GM10248 (cell line): ENCODE measurements at regions not wholly inside any gene's neighbourhood (a gene's known extent, or its start where the extent isn't known, plus 50 kb on each side); places are given as distances from the start of the nearest gene placed in this dataset.

Source experiments
- CTCF ChIA-PET: fragments of 300-600 bp; sonication (Branson Sonifier 250); formaldehyde crosslinking; extraction: SDS; loops from one replicate; lab custom pipeline; 2021; ENCODE audit warnings: antibody characterized with exemption; lab: Yijun Ruan, JAX
- POLR2A ChIA-PET: fragments of 350-650 bp; sonication (Branson Sonifier 250); formaldehyde crosslinking; extraction: SDS; loops from one replicate; lab custom pipeline; 2020; ENCODE audit warnings: antibody characterized with exemption; lab: Yijun Ruan, JAX
- DNase-seq: peaks from one replicate; pipeline ENCODE4 v3.0.0; 2012; ENCODE audit errors: extremely low spot score
- CTCF ChIP-seq: IDR thresholded peaks from 2 replicates; pipeline ENCODE4 v1.5.1; 2012; ENCODE audit warnings: mild to moderate bottlenecking, low read depth; ENCODE audit errors: extremely low read depth, missing control alignments, control extremely low read depth

GRCh38 chr3:163335429-163335828 is 1742.9 kb downstream of the SI start:
- DNase-seq = no peak
- TF ChIP-seq CTCF = no peak
- ChIA-PET POLR2A (no interaction called here), CTCF (interaction anchor here (0.9 kb wide), 1 partner anchor 29 kb away, joined by 3 read pairs; no protein-coding TSS in a partner anchor)

DNA sequence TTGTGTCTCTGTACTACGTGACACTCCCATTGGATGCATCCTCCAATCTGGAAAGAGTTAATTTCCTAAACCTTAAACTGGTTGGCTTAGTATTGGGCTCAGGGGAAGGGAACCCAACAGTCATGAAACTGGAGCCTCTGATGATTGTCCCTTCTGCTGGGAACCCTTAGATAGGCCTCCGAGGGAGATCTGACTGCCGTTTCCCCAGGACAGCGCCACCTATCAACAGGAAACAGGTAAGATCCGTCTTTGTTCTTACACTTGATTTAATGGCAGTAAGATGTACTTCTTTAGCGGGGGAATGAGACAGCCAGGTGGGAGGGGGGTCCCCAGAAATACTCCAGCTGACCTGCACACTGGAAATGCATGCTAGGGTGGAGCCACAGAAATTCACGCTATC is 1749.6 kb downstream of the SI start:
- DNase-seq = no peak
- CTCF ChIA-PET = no interaction called here
- POLR2A ChIA-PET = no interaction called here
- TF ChIP-seq CTCF = no peak

DNA sequence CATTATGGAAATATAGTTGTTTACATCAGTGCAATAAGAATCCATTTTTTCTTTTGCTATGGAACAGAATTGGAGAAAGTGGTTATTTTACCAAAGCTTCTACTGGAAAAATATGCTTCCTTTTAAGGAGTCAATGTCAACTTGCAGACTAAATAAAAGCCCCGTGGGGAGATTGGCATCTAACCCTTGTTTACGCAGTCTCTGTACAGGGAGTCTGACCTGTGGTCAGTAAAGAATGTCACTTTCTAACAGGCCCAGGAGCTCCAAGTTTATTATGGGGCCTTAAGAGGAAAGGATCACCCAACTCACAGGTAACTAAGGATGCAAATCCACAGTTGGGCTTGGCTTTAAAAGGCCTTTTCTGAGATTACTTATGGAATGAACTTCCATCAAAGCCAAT is 1751.2 kb downstream of the SI start:
- DNase-seq = no peak
- no peak for TF ChIP-seq CTCF
- POLR2A ChIA-PET = no interaction called here
- CTCF ChIA-PET = interaction anchor here (1.3 kb wide), 1 partner anchor 8 kb away, joined by 3 read pairs; no protein-coding TSS in a partner anchor

DNA sequence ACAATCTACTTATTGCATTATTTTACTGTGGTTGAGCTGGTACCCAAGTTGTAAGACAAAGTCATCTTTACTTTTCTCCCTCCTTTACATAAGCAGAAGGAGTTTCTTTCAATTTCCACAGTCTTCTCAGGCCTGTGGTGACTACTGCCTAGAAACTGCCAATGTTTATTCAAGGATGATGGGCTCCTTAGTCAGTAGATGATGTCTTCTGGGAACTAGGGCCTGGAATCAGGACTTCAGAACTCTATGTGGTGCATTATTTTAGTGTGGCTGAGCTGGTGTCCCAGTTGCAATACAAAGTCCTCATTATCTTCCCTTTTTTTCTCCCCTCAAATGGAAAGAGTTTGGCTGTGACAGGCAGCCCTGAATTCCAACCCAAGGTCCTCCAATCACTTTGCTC is 1762.5 kb downstream of the SI start:
- CTCF ChIA-PET = no interaction called here
- TF ChIP-seq CTCF = no peak
- DNase-seq = no peak
- POLR2A ChIA-PET = no interaction called here

- no peak for TF ChIP-seq CTCF
- CTCF ChIA-PET = no interaction called here
- DNase-seq = no peak
- POLR2A ChIA-PET = no interaction called here
Measured at GRCh38 chr3:163306405-163306804, 1771.9 kb downstream of the SI start.

GRCh38 chr3:163273694-163274093 is 1777.1 kb downstream of the OTOL1 start:
- CTCF ChIA-PET = no interaction called here
- POLR2A ChIA-PET = no interaction called here
- DNase-seq = no peak
- TF ChIP-seq CTCF = no peak

DNA sequence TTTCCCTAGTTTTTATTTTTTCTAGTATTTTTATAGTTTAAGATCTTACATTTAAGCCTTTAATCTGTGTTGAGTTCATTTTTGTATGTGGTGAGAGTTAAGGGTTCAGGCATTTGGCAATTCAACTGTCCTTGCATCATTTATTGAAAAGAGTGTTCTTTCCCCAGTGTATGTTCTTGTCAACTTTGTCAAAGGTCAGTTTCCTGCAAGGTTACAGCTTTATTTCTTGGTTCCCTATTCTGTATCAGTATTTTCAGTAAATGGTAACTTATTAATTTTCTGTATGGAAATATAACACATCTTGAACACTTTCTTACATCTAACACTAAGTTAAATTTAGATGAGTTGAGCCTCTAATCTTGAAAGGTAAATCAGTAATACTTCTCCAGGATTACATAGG is 1770.1 kb downstream of the OTOL1 start:
- ChIA-PET CTCF (no interaction called here), POLR2A (no interaction called here)
- no peak for DNase-seq
- TF ChIP-seq CTCF = no peak
